ENCODE measurements at regions not wholly inside any gene's neighbourhood (a gene's known extent, or its start where the extent isn't known, plus 50 kb on each side); places are given as distances from the start of the nearest gene placed in this dataset.

GRCh38 chr21:36628761-36629460 is 70.0 kb upstream of the SIM2 start:
- no peak for DNase-seq (ENCODE audit: low read depth, low spot score)

- peak; percentile 65 for DNase-seq (ENCODE audit: low read depth, low spot score)
Measured at GRCh38 chr21:36630485-36631206, 68.3 kb upstream of the SIM2 start.

GRCh38 chr21:36636016-36636415 is 62.9 kb upstream of the SIM2 start:
- no peak for DNase-seq (ENCODE audit: low read depth, low spot score)

- no peak for DNase-seq (ENCODE audit: low read depth, low spot score)
Measured at GRCh38 chr21:36636439-36636838, 62.5 kb upstream of the SIM2 start.

GRCh38 chr21:36639769-36640168 is 59.1 kb upstream of the SIM2 start:
- DNase-seq (ENCODE audit: low read depth, low spot score) = no peak

- DNase-seq (ENCODE audit: low read depth, low spot score) = no peak
Measured at GRCh38 chr21:36640174-36640720, 58.7 kb upstream of the SIM2 start.

- DNase-seq (ENCODE audit: low read depth, low spot score) = no peak
Measured at GRCh38 chr21:36640721-36641244, 58.1 kb upstream of the SIM2 start.

GRCh38 chr21:36641346-36641745 is 57.6 kb upstream of the SIM2 start:
- no peak for DNase-seq (ENCODE audit: low read depth, low spot score)

GRCh38 chr21:36641886-36642285 is 57.0 kb upstream of the SIM2 start:
- DNase-seq (ENCODE audit: low read depth, low spot score) = no peak

GRCh38 chr21:36642777-36643176 is 56.1 kb upstream of the SIM2 start:
- no peak for DNase-seq (ENCODE audit: low read depth, low spot score)

- DNase-seq (ENCODE audit: low read depth, low spot score) = no peak
Measured at GRCh38 chr21:36643374-36644250, 55.3 kb upstream of the SIM2 start.

- DNase-seq (ENCODE audit: low read depth, low spot score) = no peak
Measured at GRCh38 chr21:36646011-36646410, 52.9 kb upstream of the SIM2 start.

GRCh38 chr21:36646645-36647044 is 52.3 kb upstream of the SIM2 start:
- no peak for DNase-seq (ENCODE audit: low read depth, low spot score)

GRCh38 chr21:36647279-36648093 is 51.4 kb upstream of the SIM2 start:
- DNase-seq (ENCODE audit: low read depth, low spot score) = peak; percentile 56

Measured in astrocyte of the hippocampus (primary cell).